ENCODE measurements at regions not wholly inside any gene's neighbourhood (a gene's known extent, or its start where the extent isn't known, plus 50 kb on each side); places are given as distances from the start of the nearest gene placed in this dataset.
"Not testable (repeated sequence)": the region's sequence is repeated elsewhere in the genome, so short reads cannot be mapped to it uniquely, and the experiment has no call there.

- no peak for DNase-seq
Measured at GRCh38 chr10:63077800-63078199, 55.3 kb upstream of the NRBF2 start.

- no peak for DNase-seq
Measured at GRCh38 chr10:63072951-63073350, 60.2 kb upstream of the NRBF2 start.

GRCh38 chr10:63071145-63071544, 62.0 kb upstream of the NRBF2 start:
- peak; percentile 87 for DNase-seq

GRCh38 chr10:63069318-63069717, 63.8 kb upstream of the NRBF2 start:
- DNase-seq, result no peak

- no peak for DNase-seq
Measured at GRCh38 chr10:63068246-63068645, 64.9 kb upstream of the NRBF2 start.

GRCh38 chr10:63066606-63067005, 66.5 kb upstream of the NRBF2 start:
- DNase-seq, result no peak

- no peak for DNase-seq
Measured at GRCh38 chr10:63064706-63065105, 68.4 kb upstream of the NRBF2 start.

GRCh38 chr10:63058236-63058635, 74.9 kb upstream of the NRBF2 start:
- DNase-seq, result no peak

GRCh38 chr10:63057509-63057908, 75.6 kb upstream of the NRBF2 start:
- DNase-seq, result no peak

- DNase-seq, result no peak
Measured at GRCh38 chr10:63055705-63056104, 77.4 kb upstream of the NRBF2 start.

GRCh38 chr10:63054889-63055611, 78.1 kb upstream of the NRBF2 start:
- DNase-seq, result no peak

GRCh38 chr10:63052083-63052482, 81.0 kb upstream of the NRBF2 start:
- no peak for DNase-seq

- DNase-seq, result no peak
Measured at GRCh38 chr10:63042256-63042655, 90.9 kb upstream of the NRBF2 start.

- not testable (repeated sequence) for DNase-seq
Measured at GRCh38 chr10:63033616-63034185, 99.4 kb upstream of the NRBF2 start.

GRCh38 chr10:63030536-63030935, 102.6 kb upstream of the NRBF2 start:
- no peak for DNase-seq

GRCh38 chr10:63027531-63027930, 105.6 kb upstream of the NRBF2 start:
- DNase-seq, result no peak

- no peak for DNase-seq
Measured at GRCh38 chr10:63021225-63021624, 111.9 kb upstream of the NRBF2 start.

GRCh38 chr10:63013755-63014154, 119.4 kb upstream of the NRBF2 start:
- no peak for DNase-seq

GRCh38 chr10:63012623-63013022, 120.5 kb upstream of the NRBF2 start:
- no peak for DNase-seq

- DNase-seq, result no peak
Measured at GRCh38 chr10:63010203-63010602, 122.9 kb upstream of the NRBF2 start.

- no peak for DNase-seq
Measured at GRCh38 chr10:63008491-63008890, 124.6 kb upstream of the NRBF2 start.

- no peak for DNase-seq
Measured at GRCh38 chr10:63007112-63007511, 126.0 kb upstream of the NRBF2 start.

GRCh38 chr10:63005246-63005645, 127.9 kb upstream of the NRBF2 start:
- no peak for DNase-seq

- DNase-seq, result no peak
Measured at GRCh38 chr10:63003816-63004453, 129.2 kb upstream of the NRBF2 start.

- DNase-seq, result no peak
Measured at GRCh38 chr10:62996925-62997324, 136.2 kb upstream of the NRBF2 start.

Measured in NCI-H82 (cell line).